Neural crest cell (in vitro differentiated cells): ENCODE measurements at regions not wholly inside any gene's neighbourhood (a gene's known extent, or its start where the extent isn't known, plus 50 kb on each side); places are given as distances from the start of the nearest gene placed in this dataset.

ENCODE experiments used
- DNase-seq: peaks from one replicate; pipeline ENCODE4 v3.0.0; 2021; ENCODE audit warnings: low read depth, mixed read lengths, low spot score
- H3K27ac Mint-ChIP-seq: one replicate; pipeline ENCODE4 v1.8.0; 2021; ENCODE audit warnings: mild to moderate bottlenecking, mixed read lengths; ENCODE audit not compliant: unreplicated experiment
- H3K27me3 Mint-ChIP-seq: 2 replicates; pipeline ENCODE4 v1.8.0; 2021; ENCODE audit warnings: low read depth, mild to moderate bottlenecking, mixed read lengths
- H3K36me3 Mint-ChIP-seq: 2 replicates; pipeline ENCODE4 v1.8.0; 2021; ENCODE audit warnings: low read depth, mild to moderate bottlenecking, mixed read lengths
- H3K4me1 Mint-ChIP-seq: 2 replicates; pipeline ENCODE4 v1.8.0; 2021; ENCODE audit warnings: mixed read lengths
- H3K4me3 Mint-ChIP-seq: one replicate; pipeline ENCODE4 v1.8.0; 2021; ENCODE audit warnings: mild to moderate bottlenecking, mixed read lengths
- H3K9me3 Mint-ChIP-seq: 2 replicates; pipeline ENCODE4 v1.8.0; 2021; ENCODE audit warnings: mixed read lengths
- TF ChIP-seq, protein P1 (sequence below): fragments of 200-600 bp; sonication (generic); conservative IDR thresholded peaks from 2 replicates; pipeline ENCODE4 v1.5.0; 2021; ENCODE audit warnings: antibody characterized with exemption, mild to moderate bottlenecking

DNA sequence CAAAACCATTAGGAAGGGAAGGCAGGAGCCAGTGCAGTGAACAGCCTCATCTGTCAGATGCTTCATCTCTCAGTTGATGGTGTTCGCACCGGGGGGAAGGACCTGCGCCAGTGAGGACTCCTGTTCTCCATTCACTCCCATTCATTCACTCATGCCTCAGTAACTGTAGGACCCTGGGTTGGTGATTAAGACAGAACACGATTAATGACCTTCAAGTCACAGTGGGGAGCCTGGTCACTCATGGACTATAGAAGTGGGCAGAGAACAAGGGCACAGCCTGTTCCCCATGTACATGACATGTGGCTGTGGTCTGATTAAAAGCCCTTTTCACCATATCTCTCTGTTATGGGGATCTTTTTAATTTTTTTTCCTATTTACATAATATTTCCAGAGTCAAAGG, 113.3 kb downstream of the RPS12 start:
- Mint-ChIP-seq H3K27ac (no peak overlapping the region), H3K36me3 (no peaks in the 10 kb centered on the region), H3K4me1 (peaks cover 14% of the 10 kb centered on the region), H3K9me3 (no peaks in the 10 kb centered on the region), H3K27me3 (peaks cover 14% of the 10 kb centered on the region), H3K4me3 (no peak overlapping the region)
- TF ChIP-seq, protein P1, sequence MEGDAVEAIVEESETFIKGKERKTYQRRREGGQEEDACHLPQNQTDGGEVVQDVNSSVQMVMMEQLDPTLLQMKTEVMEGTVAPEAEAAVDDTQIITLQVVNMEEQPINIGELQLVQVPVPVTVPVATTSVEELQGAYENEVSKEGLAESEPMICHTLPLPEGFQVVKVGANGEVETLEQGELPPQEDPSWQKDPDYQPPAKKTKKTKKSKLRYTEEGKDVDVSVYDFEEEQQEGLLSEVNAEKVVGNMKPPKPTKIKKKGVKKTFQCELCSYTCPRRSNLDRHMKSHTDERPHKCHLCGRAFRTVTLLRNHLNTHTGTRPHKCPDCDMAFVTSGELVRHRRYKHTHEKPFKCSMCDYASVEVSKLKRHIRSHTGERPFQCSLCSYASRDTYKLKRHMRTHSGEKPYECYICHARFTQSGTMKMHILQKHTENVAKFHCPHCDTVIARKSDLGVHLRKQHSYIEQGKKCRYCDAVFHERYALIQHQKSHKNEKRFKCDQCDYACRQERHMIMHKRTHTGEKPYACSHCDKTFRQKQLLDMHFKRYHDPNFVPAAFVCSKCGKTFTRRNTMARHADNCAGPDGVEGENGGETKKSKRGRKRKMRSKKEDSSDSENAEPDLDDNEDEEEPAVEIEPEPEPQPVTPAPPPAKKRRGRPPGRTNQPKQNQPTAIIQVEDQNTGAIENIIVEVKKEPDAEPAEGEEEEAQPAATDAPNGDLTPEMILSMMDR: no peak
- no peak for DNase-seq

DNA sequence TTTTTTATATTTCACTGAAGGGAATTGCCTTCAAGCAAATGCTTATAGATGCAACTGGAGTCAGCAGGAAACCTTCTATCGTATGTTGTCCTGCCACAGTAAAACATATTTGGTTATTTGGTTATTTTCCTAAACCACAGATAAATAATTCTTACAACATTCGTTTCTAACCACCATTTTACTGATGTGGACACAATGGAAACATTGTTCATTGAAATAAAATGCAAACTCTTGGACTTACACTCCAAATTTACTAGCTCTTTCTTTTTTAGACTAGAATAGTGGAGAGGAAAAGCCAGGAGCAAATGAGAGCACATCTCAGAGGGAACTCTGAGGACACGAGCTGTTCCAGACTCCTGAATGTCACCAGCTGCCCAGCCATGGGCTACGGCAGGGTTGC, 114.8 kb downstream of the RPS12 start:
- Mint-ChIP-seq H3K4me1 (peaks cover 28% of the 10 kb centered on the region), H3K36me3 (no peaks in the 10 kb centered on the region), H3K27ac (no peak overlapping the region), H3K9me3 (no peaks in the 10 kb centered on the region), H3K4me3 (no peak overlapping the region), H3K27me3 (peaks cover 14% of the 10 kb centered on the region)
- TF ChIP-seq, protein P1: no peak
- no peak for DNase-seq

DNA sequence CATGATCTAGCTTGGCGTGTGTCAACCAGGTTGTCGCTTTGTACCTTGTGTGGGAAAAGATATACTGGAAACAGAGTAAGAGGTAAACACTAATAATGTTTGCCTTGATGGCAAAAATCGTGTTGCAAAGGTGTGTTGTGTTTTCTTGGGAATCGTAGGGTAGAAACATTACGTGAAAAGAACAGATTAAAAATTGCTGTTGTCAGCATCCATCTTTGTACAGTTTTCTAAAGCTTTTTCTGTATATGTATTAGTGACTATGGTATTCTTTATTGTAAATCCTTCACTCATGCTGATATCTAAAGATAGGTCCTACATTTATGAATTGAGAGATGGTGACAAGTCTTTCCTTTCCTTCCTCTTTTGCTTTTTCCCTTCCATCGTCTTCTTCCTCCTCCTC, 116.9 kb downstream of the RPS12 start:
- Mint-ChIP-seq H3K9me3 (no peaks in the 10 kb centered on the region), H3K36me3 (no peaks in the 10 kb centered on the region), H3K27me3 (peaks cover 14% of the 10 kb centered on the region), H3K4me1 (peaks cover 32% of the 10 kb centered on the region), H3K27ac (no peak overlapping the region), H3K4me3 (peak overlapping the region; percentile 24)
- no peak for DNase-seq
- TF ChIP-seq, protein P1: no peak

DNA sequence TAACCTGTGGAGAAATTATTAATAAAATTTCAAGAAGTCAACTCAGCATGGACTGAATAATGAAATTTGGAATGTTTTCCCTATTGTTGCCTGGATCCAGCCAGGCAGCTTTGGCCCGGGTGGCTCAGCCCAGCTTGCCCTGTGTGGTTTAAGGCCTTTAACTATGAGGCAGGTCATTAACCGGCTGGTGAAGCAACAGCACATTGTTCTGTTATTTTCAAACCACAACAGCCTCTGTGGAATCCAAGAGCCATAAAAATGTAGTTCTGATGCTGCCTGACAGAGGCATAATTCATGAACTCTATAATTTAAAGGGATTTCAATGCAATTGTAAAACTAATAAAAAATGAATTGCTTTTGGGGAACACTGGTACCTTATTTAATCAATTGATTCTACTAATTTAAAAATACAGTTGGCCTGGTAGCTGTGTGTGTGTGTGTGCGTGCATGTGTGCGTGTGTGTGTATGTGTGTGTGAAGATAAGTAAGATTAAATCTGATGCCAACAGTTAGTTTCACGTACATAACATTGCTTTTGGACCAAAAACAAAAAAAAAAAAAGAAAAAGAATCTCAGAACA, 117.7 kb downstream of the RPS12 start:
- TF ChIP-seq, protein P1: no peak
- peaks cover 32% of the 10 kb centered on the region for H3K4me1 Mint-ChIP-seq
- H3K27me3 Mint-ChIP-seq: peaks cover 14% of the 10 kb centered on the region
- no peak overlapping the region for H3K4me3 Mint-ChIP-seq
- no peaks in the 10 kb centered on the region for H3K36me3 Mint-ChIP-seq
- DNase-seq: no peak
- no peaks in the 10 kb centered on the region for H3K9me3 Mint-ChIP-seq
- H3K27ac Mint-ChIP-seq: peak overlapping the region; percentile 81

DNA sequence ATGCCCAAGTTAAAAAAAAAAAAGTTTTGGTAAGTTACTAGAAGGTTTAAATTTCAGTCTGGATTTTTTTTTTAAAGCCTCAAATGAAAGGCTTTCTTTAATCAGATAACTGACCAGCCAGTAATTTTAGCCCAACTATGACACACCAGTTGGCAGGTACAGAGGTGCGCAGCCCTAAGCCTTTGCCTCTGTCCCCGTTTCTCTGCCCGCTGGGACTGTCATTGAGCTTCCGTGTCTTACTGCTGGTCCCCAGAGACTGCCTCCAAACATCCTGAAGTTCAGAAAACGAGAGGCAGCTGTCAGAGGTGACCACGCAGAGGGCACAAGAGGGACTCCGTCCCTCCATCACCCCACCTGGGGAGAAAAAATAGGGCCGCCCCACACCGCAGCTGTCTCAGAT, 118.2 kb downstream of the RPS12 start:
- Mint-ChIP-seq H3K27ac (no peak overlapping the region), H3K4me3 (peak overlapping the region; percentile 14), H3K4me1 (peaks cover 32% of the 10 kb centered on the region), H3K27me3 (peaks cover 14% of the 10 kb centered on the region), H3K9me3 (no peaks in the 10 kb centered on the region), H3K36me3 (no peaks in the 10 kb centered on the region)
- DNase-seq: no peak
- TF ChIP-seq, protein P1: no peak

DNA sequence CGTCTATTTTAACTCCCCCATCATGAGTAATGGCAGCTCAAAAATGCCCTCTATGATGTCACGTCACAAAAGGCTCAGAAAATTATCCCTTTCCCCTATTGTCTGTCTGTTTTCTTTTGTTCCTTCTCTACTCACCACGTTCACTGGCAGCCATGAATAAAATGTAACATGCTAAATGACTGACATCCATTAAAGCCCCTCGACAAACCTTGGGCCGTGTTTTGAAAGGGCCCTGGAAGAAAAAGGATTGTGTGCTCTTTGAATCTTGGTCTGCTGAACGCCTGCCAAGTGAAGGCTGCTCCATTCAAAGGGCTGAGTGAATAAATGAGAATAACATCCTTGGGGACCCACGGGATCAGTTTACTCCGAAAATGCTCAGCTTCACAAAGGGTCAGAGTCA, 118.7 kb downstream of the RPS12 start:
- peak; percentile 12 for DNase-seq

More for the DNA sequence above, 118.7 kb downstream of the RPS12 start:
- H3K36me3 Mint-ChIP-seq: no peaks in the 10 kb centered on the region
- H3K4me3 Mint-ChIP-seq: peak overlapping the region; percentile 14
- peaks cover 14% of the 10 kb centered on the region for H3K27me3 Mint-ChIP-seq
- peaks cover 32% of the 10 kb centered on the region for H3K4me1 Mint-ChIP-seq
- peak overlapping the region; percentile 32 for H3K27ac Mint-ChIP-seq
- TF ChIP-seq, protein P1: no peak
- H3K9me3 Mint-ChIP-seq: no peaks in the 10 kb centered on the region
